ENCODE measurements at regions not wholly inside any gene's neighbourhood (a gene's known extent, or its start where the extent isn't known, plus 50 kb on each side); places are given as distances from the start of the nearest gene placed in this dataset.

GRCh38 chr17:33481652-33482051, 188.6 kb upstream of the ASIC2 start:
- Histone ChIP-seq H3K4me3 (replicated peaks in 1 of 3; ENCODE audit: low read depth in 2 of 3, low read length in 3 of 3) (no peak overlapping the region), H4K20me1 (ENCODE audit: insufficient read depth, low read length) (no peaks in the 10 kb centered on the region), H3K27me3 (ENCODE audit: control insufficient read depth in 2 of 2, insufficient read depth in 2 of 2, low read length in 2 of 2) (no peaks in the 10 kb centered on the region), H3K9ac (ENCODE audit: insufficient read depth, low read length, poor library complexity, severe bottlenecking) (no peak overlapping the region), H3K27ac (ENCODE audit: low read depth in 1 of 2, low read length in 2 of 2) (no peak overlapping the region), H3K36me3 (replicated peaks in 1 of 2; ENCODE audit: control insufficient read depth in 1 of 2, insufficient read depth in 2 of 2, low read length in 2 of 2) (no peaks in the 10 kb centered on the region), H3K79me2 (ENCODE audit: insufficient read depth, low read length) (no peaks in the 10 kb centered on the region), H3K9me3 (replicated peaks in 1 of 2; ENCODE audit: control insufficient read depth in 1 of 2, insufficient read depth in 1 of 2, low read length in 2 of 2) (no peaks in the 10 kb centered on the region), H3K4me1 (ENCODE audit: control insufficient read depth in 1 of 2, insufficient read depth in 2 of 2, low read length in 2 of 2) (no peaks in the 10 kb centered on the region), H3K4me2 (replicated peaks; ENCODE audit: extremely low read depth, low read length, poor library complexity, severe bottlenecking) (no peak overlapping the region), H2AFZ (ENCODE audit: insufficient read depth, low read depth, low read length, poor library complexity, severe bottlenecking) (no peak overlapping the region)
- Mint-ChIP-seq H3K36me3 (no peaks in the 10 kb centered on the region), H3K27me3 (ENCODE audit: low read depth in 3 of 3) (no peaks in the 10 kb centered on the region), H3K4me3 (no peak overlapping the region), H3K27ac (no peak overlapping the region), H3K4me1 (no peaks in the 10 kb centered on the region), H3K9me3 (peaks cover 0 to 6% (median 0%) of the 10 kb centered on the region in 7 donors)
- TF ChIP-seq CTCF (IDR thresholded peaks at IDR 0.05), result no peak
- no peak for DNase-seq
- 61% methylated on average over 4 of the region's 4 CpGs for WGBS (ENCODE audit: insufficient coverage)
- intact Hi-C loops (cut with micrococcal nuclease), result no loop called here

- Mint-ChIP-seq H3K4me1 (no peaks in the 10 kb centered on the region), H3K36me3 (no peaks in the 10 kb centered on the region), H3K27me3 (ENCODE audit: low read depth in 3 of 3) (no peaks in the 10 kb centered on the region), H3K27ac (no peak overlapping the region), H3K9me3 (peaks cover 0 to 6% (median 0%) of the 10 kb centered on the region in 7 donors), H3K4me3 (no peak overlapping the region)
- no peak for TF ChIP-seq CTCF (IDR thresholded peaks at IDR 0.05)
- no peaks in the 10 kb centered on the region for H3K36me3 ChIP-seq (replicated peaks in 1 of 2; ENCODE audit: control insufficient read depth in 1 of 2, insufficient read depth in 2 of 2, low read length in 2 of 2)
- H3K79me2 ChIP-seq (ENCODE audit: insufficient read depth, low read length), result no peaks in the 10 kb centered on the region
- intact Hi-C loops (cut with micrococcal nuclease), result no loop called here
- no peak overlapping the region for H2AFZ ChIP-seq (ENCODE audit: insufficient read depth, low read depth, low read length, poor library complexity, severe bottlenecking)
- H3K4me2 ChIP-seq (replicated peaks; ENCODE audit: extremely low read depth, low read length, poor library complexity, severe bottlenecking), result no peak overlapping the region
- no peaks in the 10 kb centered on the region for H3K27me3 ChIP-seq (ENCODE audit: control insufficient read depth in 2 of 2, insufficient read depth in 2 of 2, low read length in 2 of 2)
- no peaks in the 10 kb centered on the region for H3K9me3 ChIP-seq (replicated peaks in 1 of 2; ENCODE audit: control insufficient read depth in 1 of 2, insufficient read depth in 1 of 2, low read length in 2 of 2)
- WGBS (ENCODE audit: insufficient coverage), result 80% methylated on average over 1 of the region's 4 CpGs
- no peak overlapping the region for H3K27ac ChIP-seq (ENCODE audit: low read depth in 1 of 2, low read length in 2 of 2)
- no peak for DNase-seq
- H3K9ac ChIP-seq (ENCODE audit: insufficient read depth, low read length, poor library complexity, severe bottlenecking), result no peak overlapping the region
- H3K4me3 ChIP-seq (replicated peaks in 1 of 3; ENCODE audit: low read depth in 2 of 3, low read length in 3 of 3), result no peak overlapping the region
- no peaks in the 10 kb centered on the region for H3K4me1 ChIP-seq (ENCODE audit: control insufficient read depth in 1 of 2, insufficient read depth in 2 of 2, low read length in 2 of 2)
- H4K20me1 ChIP-seq (ENCODE audit: insufficient read depth, low read length), result no peaks in the 10 kb centered on the region
Measured at GRCh38 chr17:33482636-33483035, 189.5 kb upstream of the ASIC2 start.

Measured in CD14-positive monocyte (primary cell).